GM23248 (cell line): ENCODE measurements at regions not wholly inside any gene's neighbourhood (a gene's known extent, or its start where the extent isn't known, plus 50 kb on each side); places are given as distances from the start of the nearest gene placed in this dataset.

Source experiments
- DNase-seq: peaks from one replicate; pipeline ENCODE4 v3.0.0-alpha.2; 2015
- H2AFZ ChIP-seq: fragments of 200-600 bp; sonication (generic); 2 replicates; pipeline ENCODE4 v1.6.1; 2016; ENCODE audit warnings: antibody characterized with exemption
- H3F3A ChIP-seq: fragments of 200-600 bp; sonication (generic); 2 replicates; pipeline ENCODE4 v1.6.1; 2016; ENCODE audit warnings: mild to moderate bottlenecking, antibody characterized with exemption, mixed run types; ENCODE audit not compliant: insufficient read depth
- H3K27ac ChIP-seq: fragments of 200-600 bp; sonication (generic); 2 replicates; pipeline ENCODE4 v1.5.1; 2016; ENCODE audit warnings: mild to moderate bottlenecking
- H3K27me3 ChIP-seq: fragments of 200-600 bp; sonication (generic); replicated peaks from 2 replicates; pipeline ENCODE4 v1.6.1; 2016; ENCODE audit warnings: mild to moderate bottlenecking; ENCODE audit not compliant: insufficient read depth
- H3K36me3 ChIP-seq: fragments of 200-600 bp; sonication (generic); 2 replicates; pipeline ENCODE4 v1.6.1; 2016; ENCODE audit warnings: low read depth, mild to moderate bottlenecking
- H3K4me1 ChIP-seq: fragments of 200-600 bp; sonication (generic); 2 replicates; pipeline ENCODE4 v1.6.1; 2016; ENCODE audit warnings: mild to moderate bottlenecking; ENCODE audit not compliant: insufficient read depth
- H3K4me2 ChIP-seq: fragments of 200-600 bp; sonication (generic); one replicate; pipeline ENCODE4 v1.6.1; 2016; ENCODE audit warnings: mild to moderate bottlenecking; ENCODE audit not compliant: unreplicated experiment
- H3K4me3 ChIP-seq: fragments of 200-600 bp; sonication (generic); 2 replicates; pipeline ENCODE4 v1.5.1; 2016; ENCODE audit warnings: mild to moderate bottlenecking
- H3K79me2 ChIP-seq: fragments of 200-600 bp; sonication (generic); 2 replicates; pipeline ENCODE4 v1.6.1; 2016; ENCODE audit warnings: mild to moderate bottlenecking; ENCODE audit not compliant: insufficient read depth
- H3K9ac ChIP-seq: fragments of 200-600 bp; sonication (generic); 2 replicates; pipeline ENCODE4 v1.6.1; 2016; ENCODE audit warnings: mild to moderate bottlenecking
- H3K9me2 ChIP-seq: fragments of 200-600 bp; sonication (generic); 2 replicates; pipeline ENCODE4 v1.6.1; 2016; ENCODE audit warnings: mixed run types, mild to moderate bottlenecking, moderate library complexity; ENCODE audit not compliant: insufficient read depth
- H3K9me3 ChIP-seq: fragments of 200-600 bp; sonication (generic); one replicate; pipeline ENCODE4 v1.6.1; 2017; ENCODE audit warnings: low read depth
- H4K20me1 ChIP-seq: fragments of 200-600 bp; sonication (generic); 2 replicates; pipeline ENCODE4 v1.6.0; 2016; ENCODE audit not compliant: insufficient read depth
- EZH2 ChIP-seq: fragments of 200-600 bp; sonication (generic); IDR thresholded peaks from 2 replicates; pipeline ENCODE4 v1.6.1; 2018; ENCODE audit warnings: antibody characterized with exemption, mild to moderate bottlenecking; ENCODE audit not compliant: insufficient read depth, poor library complexity, severe bottlenecking
- EZH2phosphoT487 ChIP-seq: fragments of 200-600 bp; sonication (generic); IDR thresholded peaks from 2 replicates; pipeline ENCODE4 v1.6.1; 2018; ENCODE audit warnings: antibody characterized with exemption, moderate library complexity, mild to moderate bottlenecking, low read depth; ENCODE audit not compliant: insufficient read depth
- WGBS, 2 experiments: methylation state at CpG; one replicate each; pipeline ENCODE4 v1.1.6; 2015 to 2017; ENCODE audit warnings: low lambda C conversion rate in 2 of 2, low coverage in 1 of 2; ENCODE audit errors: missing lambda C conversion rate in 2 of 2; 5-methylcytosine and 5-hydroxymethylcytosine counted together
- in situ Hi-C: fragments of 300-500 bp; cut with MboI; formaldehyde crosslinking; loops from 2 replicates; pipeline ENCODE4 v1.15.0; 2020

GRCh38 chr18:24736662-24737330, 276.4 kb downstream of the HRH4 start:
- DNase-seq: no peak

GRCh38 chr18:24740829-24741228, 280.4 kb downstream of the HRH4 start:
- Histone ChIP-seq H3K4me2 (no peak overlapping the region), H3K36me3 (no peaks in the 10 kb centered on the region), H3K4me3 (no peak overlapping the region), H3K27ac (no peak overlapping the region), H3K9me2 (no peaks in the 10 kb centered on the region), H3K4me1 (peaks cover 14% of the 10 kb centered on the region), H4K20me1 (no peaks in the 10 kb centered on the region), H2AFZ (no peak overlapping the region), H3F3A (peaks cover 11% of the 10 kb centered on the region; the same call in 1 of the 2 replicates), H3K9me3 (no peaks in the 10 kb centered on the region), H3K79me2 (no peaks in the 10 kb centered on the region), H3K9ac (no peak overlapping the region), H3K27me3 (peaks cover 5% of the 10 kb centered on the region; the same call in 1 of the 2 replicates)
- no peak for DNase-seq
- in situ Hi-C loops: loop anchor here (25.0 kb wide), 1 partner anchor 254 kb away; no protein-coding TSS in a partner anchor
- 92 to 97% methylated on average over 2 of the region's 2 CpGs for WGBS, 2 experiments
- TF ChIP-seq EZH2phosphoT487 (no peak), EZH2 (no peak)

More at GRCh38 chr18:24736662-24737330, 276.4 kb downstream of the HRH4 start:
- Histone ChIP-seq H3K9me2 (no peaks in the 10 kb centered on the region), H3K4me3 (no peak overlapping the region), H3K4me2 (no peak overlapping the region), H3K79me2 (no peaks in the 10 kb centered on the region), H4K20me1 (no peaks in the 10 kb centered on the region), H3K4me1 (peaks cover 12% of the 10 kb centered on the region), H3K9ac (no peak overlapping the region), H3F3A (peaks cover 10% of the 10 kb centered on the region; the same call in 1 of the 2 replicates), H3K9me3 (no peaks in the 10 kb centered on the region), H2AFZ (no peak overlapping the region), H3K36me3 (no peaks in the 10 kb centered on the region), H3K27ac (no peak overlapping the region), H3K27me3 (peaks cover 19% of the 10 kb centered on the region)
- TF ChIP-seq EZH2phosphoT487 (no peak), EZH2 (no peak)
- WGBS, 2 experiments: 60 to 61% methylated on average over 8 of the region's 8 CpGs
- in situ Hi-C loops: loop anchor here (25.0 kb wide), 1 partner anchor 249 kb away; no protein-coding TSS in a partner anchor

- Histone ChIP-seq H3K27me3 (peaks cover 5% of the 10 kb centered on the region; the same call in 1 of the 2 replicates), H3K4me1 (peaks cover 14% of the 10 kb centered on the region), H3K9me2 (no peaks in the 10 kb centered on the region), H3K4me3 (no peak overlapping the region), H3K79me2 (no peaks in the 10 kb centered on the region), H3K36me3 (no peaks in the 10 kb centered on the region), H3K9me3 (no peaks in the 10 kb centered on the region), H3F3A (peaks cover 11% of the 10 kb centered on the region; the same call in 1 of the 2 replicates), H3K27ac (no peak overlapping the region), H3K4me2 (no peak overlapping the region), H3K9ac (no peak overlapping the region), H4K20me1 (no peaks in the 10 kb centered on the region), H2AFZ (no peak overlapping the region)
- in situ Hi-C loops: loop anchor here (25.0 kb wide), 1 partner anchor 254 kb away; no protein-coding TSS in a partner anchor
- WGBS, 2 experiments: 95 to 100% methylated on average over 1 of the region's 1 CpG
- TF ChIP-seq EZH2phosphoT487: no peak
- TF ChIP-seq EZH2: no peak
- DNase-seq: no peak
Observed at GRCh38 chr18:24741321-24741720, 280.9 kb downstream of the HRH4 start.

- DNase-seq: peak; percentile 79
- in situ Hi-C loops: loop anchor here (25.0 kb wide), 1 partner anchor 255 kb away; no protein-coding TSS in a partner anchor
- Histone ChIP-seq H3K36me3 (no peaks in the 10 kb centered on the region), H3K27me3 (peaks cover 5% of the 10 kb centered on the region; the same call in 1 of the 2 replicates), H3K4me2 (peak overlapping the region; percentile 11), H3K9me3 (no peaks in the 10 kb centered on the region), H3K4me3 (no peak overlapping the region), H3K9me2 (no peaks in the 10 kb centered on the region), H3K4me1 (peaks cover 14% of the 10 kb centered on the region), H3K9ac (no peak overlapping the region), H3F3A (peaks cover 11% of the 10 kb centered on the region; the same call in 1 of the 2 replicates), H2AFZ (no peak overlapping the region), H3K27ac (peak overlapping the region; percentile 25), H4K20me1 (no peaks in the 10 kb centered on the region), H3K79me2 (no peaks in the 10 kb centered on the region)
- TF ChIP-seq EZH2: no peak
- peak; percentile 96 for TF ChIP-seq EZH2phosphoT487
- WGBS, 2 experiments: 55 to 59% methylated on average over 5 of the region's 5 CpGs
Observed at GRCh38 chr18:24741965-24742724, 281.7 kb downstream of the HRH4 start.
